NCI-H187 treated with DMSO at 0.1 percent for 48 hours (cell line): ENCODE measurements at regions not wholly inside any gene's neighbourhood (a gene's known extent, or its start where the extent isn't known, plus 50 kb on each side); places are given as distances from the start of the nearest gene placed in this dataset.
A peak's percentile ranks its signal among the peaks of the same experiment; 100 is the strongest.
"Not testable (repeated sequence)": the region's sequence is repeated elsewhere in the genome, so short reads cannot be mapped to it uniquely, and the experiment has no call there.

Experiments
- DNase-seq: peaks from one replicate; lab custom pipeline; 2025; lab: John Stamatoyannopoulos, UW

- DNase-seq = no peak
Observed at GRCh38 chr14:30373053-30373452, 185.9 kb upstream of the G2E3 start.

- DNase-seq = no peak
Observed at GRCh38 chr14:30373526-30373925, 185.4 kb upstream of the G2E3 start.

- peak; percentile 26 for DNase-seq
Observed at GRCh38 chr14:30375296-30375892, 183.6 kb upstream of the G2E3 start.

- no peak for DNase-seq
Observed at GRCh38 chr14:30381861-30382480, 177.0 kb upstream of the G2E3 start.

- DNase-seq = no peak
Observed at GRCh38 chr14:30385925-30386324, 173.0 kb upstream of the G2E3 start.

- no peak for DNase-seq
Observed at GRCh38 chr14:30387871-30388270, 171.1 kb upstream of the G2E3 start.

- no peak for DNase-seq
Observed at GRCh38 chr14:30389134-30389876, 169.7 kb upstream of the G2E3 start.

GRCh38 chr14:30389877-30390385, 169.0 kb upstream of the G2E3 start:
- no peak for DNase-seq

- DNase-seq = no peak
Observed at GRCh38 chr14:30395065-30395464, 163.9 kb upstream of the G2E3 start.

- DNase-seq = peak; percentile 83
Observed at GRCh38 chr14:30402846-30403245, 156.1 kb upstream of the G2E3 start.

GRCh38 chr14:30403791-30404190, 155.2 kb upstream of the G2E3 start:
- no peak for DNase-seq

- not testable (repeated sequence) for DNase-seq
Observed at GRCh38 chr14:30409508-30410015, 149.4 kb upstream of the G2E3 start.

GRCh38 chr14:30410986-30411385, 148.0 kb upstream of the G2E3 start:
- DNase-seq = no peak

GRCh38 chr14:30413184-30413583, 145.8 kb upstream of the G2E3 start:
- not testable (repeated sequence) for DNase-seq

- DNase-seq = no peak
Observed at GRCh38 chr14:30417121-30417520, 141.8 kb upstream of the G2E3 start.

- DNase-seq = no peak
Observed at GRCh38 chr14:30417999-30418398, 141.0 kb upstream of the G2E3 start.

- no peak for DNase-seq
Observed at GRCh38 chr14:30419037-30419436, 139.9 kb upstream of the G2E3 start.

GRCh38 chr14:30420515-30420914, 138.4 kb upstream of the G2E3 start:
- DNase-seq = no peak

GRCh38 chr14:30426463-30426862, 132.5 kb upstream of the G2E3 start:
- no peak for DNase-seq

GRCh38 chr14:30427401-30427800, 131.6 kb upstream of the G2E3 start:
- no peak for DNase-seq

GRCh38 chr14:30427846-30428245, 131.1 kb upstream of the G2E3 start:
- no peak for DNase-seq

GRCh38 chr14:30431552-30431951, 127.4 kb upstream of the G2E3 start:
- DNase-seq = no peak

- no peak for DNase-seq
Observed at GRCh38 chr14:30440961-30441360, 118.0 kb upstream of the G2E3 start.
